ENCODE measurements at regions not wholly inside any gene's neighbourhood (a gene's known extent, or its start where the extent isn't known, plus 50 kb on each side); places are given as distances from the start of the nearest gene placed in this dataset.

DNA sequence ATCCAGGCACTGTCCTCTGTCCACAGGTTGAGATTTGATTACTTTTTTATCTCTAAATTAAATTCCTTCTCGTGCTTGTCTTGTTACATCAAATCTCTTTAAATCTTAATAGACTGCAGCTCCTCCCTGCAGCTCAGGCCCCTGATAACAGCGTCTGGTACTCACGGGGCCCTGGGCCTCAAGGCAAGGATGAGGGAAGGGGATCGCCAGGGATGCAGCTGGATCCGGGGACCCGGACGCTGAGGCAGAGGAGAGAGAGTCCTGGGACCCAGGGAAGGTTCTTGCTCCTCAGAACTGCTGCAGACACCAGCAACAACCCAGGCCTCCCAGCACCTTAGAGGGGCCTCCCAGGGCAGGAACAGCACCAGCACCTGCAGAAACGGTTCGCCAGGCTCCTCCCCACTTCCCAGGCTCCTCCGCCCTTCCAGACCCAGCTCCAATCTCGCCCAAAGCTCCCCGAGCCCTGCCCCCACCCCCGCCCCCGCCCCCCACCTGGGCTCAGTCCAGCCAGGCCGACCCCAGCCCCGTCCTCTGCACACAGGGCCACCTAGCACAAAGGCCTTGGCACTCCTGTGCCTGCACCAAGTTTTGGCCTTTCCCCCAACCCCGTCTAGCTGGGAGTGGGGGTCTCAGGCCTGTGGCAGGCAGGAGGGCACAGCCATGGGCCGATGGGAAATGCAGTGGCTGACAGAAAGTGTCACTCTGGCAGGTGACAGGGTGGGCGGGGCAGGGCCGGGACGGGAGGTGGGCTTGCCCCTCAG, 60.3 kb upstream of the GALNT9 start:
- TF ChIP-seq RAD21 (IDR thresholded peaks at IDR 0.05; ENCODE audit: low read depth) (no peak), TAF1 (IDR thresholded peaks at IDR 0.05; ENCODE audit: low read depth) (no peak), TEAD4 (IDR thresholded peaks at IDR 0.05) (no peak), EGR1 (IDR thresholded peaks at IDR 0.05) (no peak), NFIC (IDR thresholded peaks at IDR 0.05) (no peak), YY1 (IDR thresholded peaks at IDR 0.05; ENCODE audit: low read depth) (no peak)
- TF ChIP-seq, protein P1, sequence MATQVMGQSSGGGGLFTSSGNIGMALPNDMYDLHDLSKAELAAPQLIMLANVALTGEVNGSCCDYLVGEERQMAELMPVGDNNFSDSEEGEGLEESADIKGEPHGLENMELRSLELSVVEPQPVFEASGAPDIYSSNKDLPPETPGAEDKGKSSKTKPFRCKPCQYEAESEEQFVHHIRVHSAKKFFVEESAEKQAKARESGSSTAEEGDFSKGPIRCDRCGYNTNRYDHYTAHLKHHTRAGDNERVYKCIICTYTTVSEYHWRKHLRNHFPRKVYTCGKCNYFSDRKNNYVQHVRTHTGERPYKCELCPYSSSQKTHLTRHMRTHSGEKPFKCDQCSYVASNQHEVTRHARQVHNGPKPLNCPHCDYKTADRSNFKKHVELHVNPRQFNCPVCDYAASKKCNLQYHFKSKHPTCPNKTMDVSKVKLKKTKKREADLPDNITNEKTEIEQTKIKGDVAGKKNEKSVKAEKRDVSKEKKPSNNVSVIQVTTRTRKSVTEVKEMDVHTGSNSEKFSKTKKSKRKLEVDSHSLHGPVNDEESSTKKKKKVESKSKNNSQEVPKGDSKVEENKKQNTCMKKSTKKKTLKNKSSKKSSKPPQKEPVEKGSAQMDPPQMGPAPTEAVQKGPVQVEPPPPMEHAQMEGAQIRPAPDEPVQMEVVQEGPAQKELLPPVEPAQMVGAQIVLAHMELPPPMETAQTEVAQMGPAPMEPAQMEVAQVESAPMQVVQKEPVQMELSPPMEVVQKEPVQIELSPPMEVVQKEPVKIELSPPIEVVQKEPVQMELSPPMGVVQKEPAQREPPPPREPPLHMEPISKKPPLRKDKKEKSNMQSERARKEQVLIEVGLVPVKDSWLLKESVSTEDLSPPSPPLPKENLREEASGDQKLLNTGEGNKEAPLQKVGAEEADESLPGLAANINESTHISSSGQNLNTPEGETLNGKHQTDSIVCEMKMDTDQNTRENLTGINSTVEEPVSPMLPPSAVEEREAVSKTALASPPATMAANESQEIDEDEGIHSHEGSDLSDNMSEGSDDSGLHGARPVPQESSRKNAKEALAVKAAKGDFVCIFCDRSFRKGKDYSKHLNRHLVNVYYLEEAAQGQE (IDR thresholded peaks at IDR 0.05; ENCODE audit: low read depth), result no peak
- TF ChIP-seq, protein P2, sequence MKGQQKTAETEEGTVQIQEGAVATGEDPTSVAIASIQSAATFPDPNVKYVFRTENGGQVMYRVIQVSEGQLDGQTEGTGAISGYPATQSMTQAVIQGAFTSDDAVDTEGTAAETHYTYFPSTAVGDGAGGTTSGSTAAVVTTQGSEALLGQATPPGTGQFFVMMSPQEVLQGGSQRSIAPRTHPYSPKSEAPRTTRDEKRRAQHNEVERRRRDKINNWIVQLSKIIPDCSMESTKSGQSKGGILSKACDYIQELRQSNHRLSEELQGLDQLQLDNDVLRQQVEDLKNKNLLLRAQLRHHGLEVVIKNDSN (IDR thresholded peaks at IDR 0.05), result no peak

DNA sequence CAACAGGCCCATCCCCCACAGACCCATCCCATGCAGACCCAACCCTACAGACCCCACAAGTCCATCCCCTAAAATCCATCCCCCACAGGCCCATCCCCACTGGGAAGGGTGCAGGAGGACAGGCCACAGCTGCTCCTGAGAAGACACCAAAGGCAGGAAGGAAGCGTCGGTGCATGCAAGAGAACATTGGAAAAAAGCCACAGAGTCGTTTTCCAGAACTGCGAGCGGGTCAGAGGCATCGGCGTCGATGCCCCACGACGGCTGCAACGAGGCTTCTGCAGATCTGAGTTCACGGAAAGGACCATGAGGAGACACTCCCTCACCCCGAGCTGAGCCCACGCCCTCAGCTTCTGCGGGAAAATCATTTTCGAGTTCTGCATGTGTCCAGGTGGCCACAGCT, 59.6 kb upstream of the GALNT9 start:
- TF ChIP-seq TAF1 (IDR thresholded peaks at IDR 0.05; ENCODE audit: low read depth), result no peak
- no peak for TF ChIP-seq YY1 (IDR thresholded peaks at IDR 0.05; ENCODE audit: low read depth)
- no peak for TF ChIP-seq ZBTB7A (IDR thresholded peaks at IDR 0.05; ENCODE audit: low read depth)
- no peak for TF ChIP-seq CREB1 (IDR thresholded peaks at IDR 0.05; ENCODE audit: low read depth)
- TF ChIP-seq FOXM1 (IDR thresholded peaks at IDR 0.05; ENCODE audit: borderline replicate concordance, low read depth), result no peak
- TF ChIP-seq CEBPB (IDR thresholded peaks at IDR 0.05), result no peak
- no peak for TF ChIP-seq RAD21 (IDR thresholded peaks at IDR 0.05; ENCODE audit: low read depth)
- no peak for TF ChIP-seq NFIC (IDR thresholded peaks at IDR 0.05)
- TF ChIP-seq, protein P3, sequence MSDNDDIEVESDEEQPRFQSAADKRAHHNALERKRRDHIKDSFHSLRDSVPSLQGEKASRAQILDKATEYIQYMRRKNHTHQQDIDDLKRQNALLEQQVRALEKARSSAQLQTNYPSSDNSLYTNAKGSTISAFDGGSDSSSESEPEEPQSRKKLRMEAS (IDR thresholded peaks at IDR 0.05), result no peak
- TF ChIP-seq TCF12 (IDR thresholded peaks at IDR 0.05; ENCODE audit: low read depth), result no peak
- TF ChIP-seq, protein P1 (IDR thresholded peaks at IDR 0.05; ENCODE audit: low read depth), result no peak
- TF ChIP-seq TEAD4 (IDR thresholded peaks at IDR 0.05), result no peak
- no peak for TF ChIP-seq EGR1 (IDR thresholded peaks at IDR 0.05)
- no peak for TF ChIP-seq EP300 (IDR thresholded peaks at IDR 0.05; ENCODE audit: borderline replicate concordance)
- TF ChIP-seq, protein P2 (IDR thresholded peaks at IDR 0.05), result no peak

DNA sequence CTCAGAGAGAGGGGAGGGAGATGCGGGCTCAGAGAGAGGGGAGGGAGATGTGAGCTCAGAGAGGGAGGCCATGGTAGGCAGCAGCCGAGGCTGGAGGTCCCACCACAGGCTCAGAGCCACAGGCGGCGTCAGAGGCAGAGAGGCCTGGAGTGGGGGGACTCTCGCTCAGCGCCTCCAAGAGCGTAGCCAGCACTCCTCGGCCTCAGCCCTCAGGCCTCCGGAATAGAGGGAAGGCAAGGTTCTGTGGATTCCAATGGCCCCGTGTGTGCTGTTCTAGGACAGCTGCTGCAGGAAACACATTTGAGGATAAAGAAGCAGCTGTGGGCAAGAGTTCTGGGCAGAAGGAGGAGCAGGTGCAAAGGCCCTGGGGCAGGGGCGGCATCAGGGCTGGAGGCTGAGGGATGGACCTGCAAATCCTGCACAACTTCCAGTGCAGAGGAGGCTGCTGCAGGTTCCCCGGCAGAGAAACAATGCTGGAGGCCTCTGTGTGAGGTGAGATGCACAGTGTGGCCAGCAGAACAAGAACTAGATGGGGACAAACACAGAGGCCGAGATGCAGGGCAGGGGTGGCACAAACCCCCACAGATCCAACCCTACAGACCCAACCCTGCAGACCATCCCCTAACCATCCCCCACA, 59.1 kb upstream of the GALNT9 start:
- no peak for TF ChIP-seq FOXM1 (IDR thresholded peaks at IDR 0.05; ENCODE audit: borderline replicate concordance, low read depth)
- TF ChIP-seq, protein P1 (IDR thresholded peaks at IDR 0.05; ENCODE audit: low read depth), result no peak
- TF ChIP-seq RAD21 (IDR thresholded peaks at IDR 0.05; ENCODE audit: low read depth), result no peak
- no peak for TF ChIP-seq TAF1 (IDR thresholded peaks at IDR 0.05; ENCODE audit: low read depth)
- no peak for TF ChIP-seq EP300 (IDR thresholded peaks at IDR 0.05; ENCODE audit: borderline replicate concordance)
- TF ChIP-seq YY1 (IDR thresholded peaks at IDR 0.05; ENCODE audit: low read depth), result no peak
- no peak for TF ChIP-seq TCF12 (IDR thresholded peaks at IDR 0.05; ENCODE audit: low read depth)
- no peak for TF ChIP-seq TEAD4 (IDR thresholded peaks at IDR 0.05)
- TF ChIP-seq NFIC (IDR thresholded peaks at IDR 0.05), result no peak
- no peak for TF ChIP-seq EGR1 (IDR thresholded peaks at IDR 0.05)
- TF ChIP-seq CREB1 (IDR thresholded peaks at IDR 0.05; ENCODE audit: low read depth), result no peak
- TF ChIP-seq CEBPB (IDR thresholded peaks at IDR 0.05), result no peak
- TF ChIP-seq ZBTB7A (IDR thresholded peaks at IDR 0.05; ENCODE audit: low read depth), result no peak
- TF ChIP-seq, protein P3 (IDR thresholded peaks at IDR 0.05), result no peak
- TF ChIP-seq, protein P2 (IDR thresholded peaks at IDR 0.05), result no peak
